GM23338 (cell line): ENCODE measurements at regions not wholly inside any gene's neighbourhood (a gene's known extent, or its start where the extent isn't known, plus 50 kb on each side); places are given as distances from the start of the nearest gene placed in this dataset.

Experiments
- ATAC-seq: fragments of 200-7000 bp; cut with Tn5 transposase; 3 replicates; pipeline ENCODE4 v1.9.1; 2020
- DNase-seq: peaks from one replicate; pipeline ENCODE4 v3.0.0-alpha.2; 2015; ENCODE audit warnings: low spot score
- H2AFZ ChIP-seq: fragments of 200-600 bp; sonication (generic); 2 replicates; pipeline ENCODE4 v1.8.0; 2016; ENCODE audit warnings: antibody characterized with exemption, mild to moderate bottlenecking, moderate library complexity
- H3F3A ChIP-seq: fragments of 200-600 bp; sonication (generic); replicated peaks from 2 replicates; pipeline ENCODE4 v1.8.0; 2017; ENCODE audit warnings: antibody characterized with exemption, mixed run types, low read depth
- H3K27ac ChIP-seq: fragments of 200-600 bp; sonication (generic); 2 replicates; pipeline ENCODE4 v1.6.1; 2016; ENCODE audit warnings: low read depth
- H3K27me3 ChIP-seq: fragments of 200-600 bp; sonication (generic); 2 replicates; pipeline ENCODE4 v1.8.0; 2016; ENCODE audit warnings: mild to moderate bottlenecking, mixed run types, moderate library complexity; ENCODE audit not compliant: insufficient read depth
- H3K36me3 ChIP-seq: fragments of 200-600 bp; sonication (generic); 2 replicates; pipeline ENCODE4 v1.8.0; 2016; ENCODE audit warnings: mild to moderate bottlenecking; ENCODE audit not compliant: insufficient read depth
- H3K4me1 ChIP-seq: fragments of 200-600 bp; sonication (generic); 2 replicates; pipeline ENCODE4 v1.8.0; 2016; ENCODE audit warnings: mild to moderate bottlenecking, moderate library complexity; ENCODE audit not compliant: insufficient read depth
- H3K4me2 ChIP-seq: fragments of 200-600 bp; sonication (generic); 2 replicates; pipeline ENCODE4 v1.7.1; 2017; ENCODE audit warnings: mixed run types
- H3K4me3 ChIP-seq: fragments of 200-600 bp; sonication (generic); 2 replicates; pipeline ENCODE4 v1.6.1; 2016; ENCODE audit warnings: mixed run types
- H3K79me2 ChIP-seq: fragments of 200-600 bp; sonication (generic); replicated peaks from 2 replicates; pipeline ENCODE4 v1.8.0; 2017; ENCODE audit warnings: mild to moderate bottlenecking; ENCODE audit not compliant: insufficient read depth
- H3K9me2 ChIP-seq: fragments of 200-600 bp; sonication (generic); 2 replicates; pipeline ENCODE4 v1.8.0; 2017; ENCODE audit not compliant: insufficient read depth
- H4K20me1 ChIP-seq: fragments of 200-600 bp; sonication (generic); replicated peaks from 2 replicates; pipeline ENCODE4 v1.8.0; 2017; ENCODE audit warnings: mild to moderate bottlenecking; ENCODE audit not compliant: insufficient read depth
- H3K27ac Mint-ChIP-seq: 2 replicates; pipeline ENCODE4 v1.8.0; 2020; ENCODE audit warnings: inconsistent platforms, mild to moderate bottlenecking, moderate library complexity, mixed read lengths
- H3K27me3 Mint-ChIP-seq: 3 replicates; pipeline ENCODE4 v1.8.0; 2022; ENCODE audit warnings: low read depth, mild to moderate bottlenecking, moderate library complexity, mixed read lengths, inconsistent platforms; ENCODE audit not compliant: insufficient read depth, poor library complexity
- H3K36me3 Mint-ChIP-seq: 3 replicates; pipeline ENCODE4 v1.8.0; 2021; ENCODE audit warnings: low read depth, mild to moderate bottlenecking, inconsistent platforms, moderate library complexity, mixed read lengths
- H3K4me1 Mint-ChIP-seq: 3 replicates; pipeline ENCODE4 v1.8.0; 2020; ENCODE audit warnings: mild to moderate bottlenecking, inconsistent platforms, mixed read lengths
- H3K4me3 Mint-ChIP-seq: 3 replicates; pipeline ENCODE4 v1.8.0; 2021; ENCODE audit warnings: moderate library complexity, mild to moderate bottlenecking, inconsistent platforms, mixed read lengths
- H3K9me3 Mint-ChIP-seq: 3 replicates; pipeline ENCODE4 v1.8.0; 2020; ENCODE audit warnings: moderate library complexity, mild to moderate bottlenecking, inconsistent platforms, mixed read lengths
- CREB1 ChIP-seq: fragments of 250-450 bp; sonication (Bioruptor Pico); IDR thresholded peaks from 2 replicates; pipeline ENCODE4 v1.5.0; 2020; ENCODE audit warnings: low read depth, mild to moderate bottlenecking, moderate library complexity
- EZH2 ChIP-seq: fragments of 200-600 bp; sonication (generic); IDR thresholded peaks from one replicate; pipeline ENCODE4 v1.8.0; 2017; ENCODE audit warnings: antibody characterized with exemption, mild to moderate bottlenecking, low read depth; ENCODE audit not compliant: unreplicated experiment
- EZH2phosphoT487 ChIP-seq: fragments of 200-600 bp; sonication (generic); IDR thresholded peaks from one replicate; pipeline ENCODE4 v1.8.1; 2018; ENCODE audit warnings: antibody characterized with exemption; ENCODE audit not compliant: unreplicated experiment
- NANOG ChIP-seq: IDR thresholded peaks from 2 replicates; pipeline ENCODE4 v1.6.1; 2016; ENCODE audit warnings: antibody characterized with exemption, borderline replicate concordance
- POLR2AphosphoS5 ChIP-seq: IDR thresholded peaks from 2 replicates; pipeline ENCODE4 v1.6.1; 2016; ENCODE audit warnings: antibody characterized with exemption, low read depth
- STAT1 ChIP-seq: IDR thresholded peaks from one replicate; pipeline ENCODE4 v1.6.1; 2016; ENCODE audit warnings: antibody characterized with exemption; ENCODE audit not compliant: unreplicated experiment
- ZNF114 ChIP-seq: fragments of 250-450 bp; sonication (Bioruptor Pico); IDR thresholded peaks from 2 replicates; pipeline ENCODE4 v1.5.0; 2020; ENCODE audit warnings: mild to moderate bottlenecking, moderate library complexity
- ZNF331 ChIP-seq: fragments of 250-450 bp; sonication (Bioruptor Pico); IDR thresholded peaks from 2 replicates; pipeline ENCODE4 v1.5.0; 2020; ENCODE audit warnings: low read depth, mild to moderate bottlenecking, moderate library complexity
- TF ChIP-seq, protein P1 (sequence below): IDR thresholded peaks from one replicate; pipeline ENCODE4 v1.6.1; 2018; ENCODE audit warnings: antibody characterized with exemption; ENCODE audit not compliant: unreplicated experiment
- TF ChIP-seq, protein P2 (sequence below): IDR thresholded peaks from 2 replicates; pipeline ENCODE4 v1.6.1; 2016; ENCODE audit warnings: antibody characterized with exemption
- TF ChIP-seq, protein P3 (sequence below), 2 experiments: fragments of 200-600 bp in 1 of 2; sonication (generic) in 1 of 2; conservative IDR thresholded peaks; 2 replicates each; pipeline versions ENCODE4 v1.5.1 to v1.6.1; 2016 to 2017; ENCODE audit warnings: antibody characterized with exemption in 2 of 2, low read depth in 2 of 2, mild to moderate bottlenecking in 2 of 2, moderate library complexity in 1 of 2

DNA sequence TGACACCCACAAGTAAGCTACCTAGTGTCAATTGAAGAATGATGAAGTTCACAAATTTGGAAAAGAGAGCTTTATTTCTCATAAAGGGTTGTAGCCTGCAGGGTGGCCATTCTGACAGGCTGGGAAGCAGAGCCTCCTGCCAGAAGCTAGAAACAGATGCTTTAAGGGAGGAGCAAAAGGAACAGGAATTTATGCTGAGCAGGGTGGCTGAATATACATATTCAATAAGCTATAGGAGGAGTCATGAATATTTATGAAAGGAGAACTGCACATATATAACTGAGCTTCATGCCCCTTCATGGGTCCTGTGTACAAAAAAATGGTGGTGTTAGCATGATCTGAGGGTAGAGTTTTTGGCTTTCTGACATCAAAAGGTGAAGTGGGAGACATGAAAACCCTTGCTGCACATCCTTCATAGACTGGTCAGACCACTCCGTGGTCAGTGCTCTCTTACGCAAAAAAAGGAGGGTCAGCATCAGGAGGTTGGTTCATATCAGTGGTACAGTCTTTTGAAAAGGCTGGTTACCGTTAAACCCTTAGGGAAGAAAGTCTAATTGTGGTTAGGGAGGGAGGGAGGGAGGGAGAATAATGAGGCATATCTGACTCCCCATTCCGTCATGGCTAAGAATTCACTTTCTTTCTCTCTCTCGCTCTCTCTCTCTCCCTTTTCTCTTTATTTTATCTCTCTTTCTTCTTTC is 121.4 kb downstream of the LUZP4 start:
- DNase-seq (no peak), ATAC-seq (no peak)
- TF ChIP-seq, protein P1, sequence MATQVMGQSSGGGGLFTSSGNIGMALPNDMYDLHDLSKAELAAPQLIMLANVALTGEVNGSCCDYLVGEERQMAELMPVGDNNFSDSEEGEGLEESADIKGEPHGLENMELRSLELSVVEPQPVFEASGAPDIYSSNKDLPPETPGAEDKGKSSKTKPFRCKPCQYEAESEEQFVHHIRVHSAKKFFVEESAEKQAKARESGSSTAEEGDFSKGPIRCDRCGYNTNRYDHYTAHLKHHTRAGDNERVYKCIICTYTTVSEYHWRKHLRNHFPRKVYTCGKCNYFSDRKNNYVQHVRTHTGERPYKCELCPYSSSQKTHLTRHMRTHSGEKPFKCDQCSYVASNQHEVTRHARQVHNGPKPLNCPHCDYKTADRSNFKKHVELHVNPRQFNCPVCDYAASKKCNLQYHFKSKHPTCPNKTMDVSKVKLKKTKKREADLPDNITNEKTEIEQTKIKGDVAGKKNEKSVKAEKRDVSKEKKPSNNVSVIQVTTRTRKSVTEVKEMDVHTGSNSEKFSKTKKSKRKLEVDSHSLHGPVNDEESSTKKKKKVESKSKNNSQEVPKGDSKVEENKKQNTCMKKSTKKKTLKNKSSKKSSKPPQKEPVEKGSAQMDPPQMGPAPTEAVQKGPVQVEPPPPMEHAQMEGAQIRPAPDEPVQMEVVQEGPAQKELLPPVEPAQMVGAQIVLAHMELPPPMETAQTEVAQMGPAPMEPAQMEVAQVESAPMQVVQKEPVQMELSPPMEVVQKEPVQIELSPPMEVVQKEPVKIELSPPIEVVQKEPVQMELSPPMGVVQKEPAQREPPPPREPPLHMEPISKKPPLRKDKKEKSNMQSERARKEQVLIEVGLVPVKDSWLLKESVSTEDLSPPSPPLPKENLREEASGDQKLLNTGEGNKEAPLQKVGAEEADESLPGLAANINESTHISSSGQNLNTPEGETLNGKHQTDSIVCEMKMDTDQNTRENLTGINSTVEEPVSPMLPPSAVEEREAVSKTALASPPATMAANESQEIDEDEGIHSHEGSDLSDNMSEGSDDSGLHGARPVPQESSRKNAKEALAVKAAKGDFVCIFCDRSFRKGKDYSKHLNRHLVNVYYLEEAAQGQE: no peak
- TF ChIP-seq CREB1 (CRISPR knock-in tag) (no peak), POLR2AphosphoS5 (no peak)

DNA sequence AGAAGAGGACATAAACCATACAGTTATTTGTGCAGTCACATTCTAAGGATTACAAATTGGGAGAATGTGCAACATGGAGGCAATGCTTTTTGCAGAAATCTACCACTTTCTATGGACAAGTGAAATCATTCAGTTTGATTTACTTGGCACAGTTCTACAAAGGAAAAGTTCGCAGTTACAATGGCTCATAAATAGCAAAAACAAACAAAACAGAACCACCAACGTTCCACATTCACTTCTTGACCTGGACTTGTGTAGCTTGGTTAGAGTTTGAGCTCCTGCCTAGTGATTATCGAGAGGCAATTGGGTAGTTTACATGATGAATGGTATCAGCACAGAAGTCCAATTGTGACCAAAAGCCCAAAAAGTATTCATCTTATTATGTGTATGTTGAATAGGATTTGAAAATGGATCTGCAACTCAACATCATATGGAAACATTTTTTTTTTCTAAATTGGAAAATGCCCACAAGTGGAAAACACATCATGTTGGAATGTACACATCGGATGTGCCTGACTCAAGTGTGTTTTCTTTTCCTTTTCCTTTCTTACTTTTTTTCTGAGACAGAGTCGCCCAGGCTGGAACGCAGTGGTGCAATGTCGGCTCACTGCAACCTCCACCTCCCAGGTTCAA is 123.8 kb downstream of the LUZP4 start:
- no peaks in the 10 kb centered on the region for H3K4me1 Mint-ChIP-seq
- no peaks in the 10 kb centered on the region; the same call in 2 of the 3 replicates for H3K9me3 Mint-ChIP-seq
- Histone ChIP-seq H4K20me1 (no peaks in the 10 kb centered on the region), H3K9me2 (no peaks in the 10 kb centered on the region), H3K4me2 (no peak overlapping the region), H3F3A (no peaks in the 10 kb centered on the region), H3K27me3 (no peaks in the 10 kb centered on the region), H3K27ac (no peak overlapping the region), H3K4me3 (no peak overlapping the region), H3K36me3 (no peaks in the 10 kb centered on the region), H2AFZ (no peak overlapping the region), H3K4me1 (no peaks in the 10 kb centered on the region), H3K79me2 (no peaks in the 10 kb centered on the region)
- peaks cover 2% of the 10 kb centered on the region for H3K27me3 Mint-ChIP-seq
- H3K36me3 Mint-ChIP-seq: no peaks in the 10 kb centered on the region
- no peak overlapping the region for H3K27ac Mint-ChIP-seq
- no peak for ATAC-seq
- DNase-seq: no peak
- H3K4me3 Mint-ChIP-seq: no peak overlapping the region
- TF ChIP-seq EZH2 (no peak), NANOG (no peak), STAT1 (no peak), CREB1 (CRISPR knock-in tag) (no peak), EZH2phosphoT487 (no peak), ZNF331 (CRISPR knock-in tag) (no peak), ZNF114 (CRISPR knock-in tag) (no peak)
- TF ChIP-seq, protein P2, sequence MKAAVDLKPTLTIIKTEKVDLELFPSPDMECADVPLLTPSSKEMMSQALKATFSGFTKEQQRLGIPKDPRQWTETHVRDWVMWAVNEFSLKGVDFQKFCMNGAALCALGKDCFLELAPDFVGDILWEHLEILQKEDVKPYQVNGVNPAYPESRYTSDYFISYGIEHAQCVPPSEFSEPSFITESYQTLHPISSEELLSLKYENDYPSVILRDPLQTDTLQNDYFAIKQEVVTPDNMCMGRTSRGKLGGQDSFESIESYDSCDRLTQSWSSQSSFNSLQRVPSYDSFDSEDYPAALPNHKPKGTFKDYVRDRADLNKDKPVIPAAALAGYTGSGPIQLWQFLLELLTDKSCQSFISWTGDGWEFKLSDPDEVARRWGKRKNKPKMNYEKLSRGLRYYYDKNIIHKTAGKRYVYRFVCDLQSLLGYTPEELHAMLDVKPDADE: no peak
- TF ChIP-seq, protein P3, sequence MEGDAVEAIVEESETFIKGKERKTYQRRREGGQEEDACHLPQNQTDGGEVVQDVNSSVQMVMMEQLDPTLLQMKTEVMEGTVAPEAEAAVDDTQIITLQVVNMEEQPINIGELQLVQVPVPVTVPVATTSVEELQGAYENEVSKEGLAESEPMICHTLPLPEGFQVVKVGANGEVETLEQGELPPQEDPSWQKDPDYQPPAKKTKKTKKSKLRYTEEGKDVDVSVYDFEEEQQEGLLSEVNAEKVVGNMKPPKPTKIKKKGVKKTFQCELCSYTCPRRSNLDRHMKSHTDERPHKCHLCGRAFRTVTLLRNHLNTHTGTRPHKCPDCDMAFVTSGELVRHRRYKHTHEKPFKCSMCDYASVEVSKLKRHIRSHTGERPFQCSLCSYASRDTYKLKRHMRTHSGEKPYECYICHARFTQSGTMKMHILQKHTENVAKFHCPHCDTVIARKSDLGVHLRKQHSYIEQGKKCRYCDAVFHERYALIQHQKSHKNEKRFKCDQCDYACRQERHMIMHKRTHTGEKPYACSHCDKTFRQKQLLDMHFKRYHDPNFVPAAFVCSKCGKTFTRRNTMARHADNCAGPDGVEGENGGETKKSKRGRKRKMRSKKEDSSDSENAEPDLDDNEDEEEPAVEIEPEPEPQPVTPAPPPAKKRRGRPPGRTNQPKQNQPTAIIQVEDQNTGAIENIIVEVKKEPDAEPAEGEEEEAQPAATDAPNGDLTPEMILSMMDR (conservative IDR thresholded peaks at IDR 0.05; ENCODE audit: low read depth in 2 of 2): no peak

More for the DNA sequence above, 121.4 kb downstream of the LUZP4 start:
- Histone ChIP-seq H3K36me3 (no peaks in the 10 kb centered on the region), H2AFZ (no peak overlapping the region), H3K4me2 (no peak overlapping the region), H3K4me3 (no peak overlapping the region), H3K4me1 (no peaks in the 10 kb centered on the region), H4K20me1 (no peaks in the 10 kb centered on the region), H3K9me2 (no peaks in the 10 kb centered on the region), H3K27me3 (no peaks in the 10 kb centered on the region), H3F3A (no peaks in the 10 kb centered on the region), H3K79me2 (no peaks in the 10 kb centered on the region), H3K27ac (no peak overlapping the region)
- Mint-ChIP-seq H3K36me3 (no peaks in the 10 kb centered on the region), H3K4me3 (no peak overlapping the region), H3K4me1 (no peaks in the 10 kb centered on the region), H3K27me3 (no peaks in the 10 kb centered on the region), H3K27ac (no peak overlapping the region), H3K9me3 (no peaks in the 10 kb centered on the region; the same call in 2 of the 3 replicates)
